Neural cell (in vitro differentiated cells): ENCODE measurements at regions not wholly inside any gene's neighbourhood (a gene's known extent, or its start where the extent isn't known, plus 50 kb on each side); places are given as distances from the start of the nearest gene placed in this dataset.

ENCODE experiments used
- H2AFZ ChIP-seq: fragments of 200-600, 300-800 bp; sonication (generic), shearing (Covaris generic); 2 replicates; pipeline ENCODE4 v1.6.0; 2014; ENCODE audit warnings: low read depth, mild to moderate bottlenecking, antibody characterized with exemption, low read length, moderate library complexity
- H3F3A ChIP-seq: fragments of 200-600 bp; shearing (Covaris generic); 2 replicates; pipeline ENCODE4 v1.6.1; 2016; ENCODE audit warnings: mild to moderate bottlenecking, moderate library complexity, mixed read lengths, antibody characterized with exemption, low read length; ENCODE audit not compliant: insufficient read depth, poor library complexity, severe bottlenecking
- H3K27ac ChIP-seq: fragments of 200-600, 300-800 bp; sonication (generic), shearing (Covaris generic); 2 replicates; pipeline ENCODE4 v1.5.1; 2014; ENCODE audit warnings: mild to moderate bottlenecking, low read length, moderate library complexity
- H3K27me3 ChIP-seq: fragments of 300-800, 200-600 bp; sonication (generic), shearing (Covaris generic); 2 replicates; pipeline ENCODE4 v1.6.0; 2014; ENCODE audit warnings: mild to moderate bottlenecking, low read depth, low read length, moderate library complexity; ENCODE audit not compliant: insufficient read depth
- H3K36me3 ChIP-seq: fragments of 300-800, 200-600 bp; sonication (generic), shearing (Covaris generic); 2 replicates; pipeline ENCODE4 v1.5.1; 2014; ENCODE audit warnings: mild to moderate bottlenecking, antibody characterized with exemption, low read length, moderate library complexity; ENCODE audit not compliant: insufficient read depth
- H3K4me2 ChIP-seq: fragments of 300-800, 200-600 bp; sonication (generic), shearing (Covaris generic); 2 replicates; pipeline ENCODE4 v1.6.0; 2014; ENCODE audit warnings: mild to moderate bottlenecking, low read length
- H3K4me3 ChIP-seq: fragments of 300-800, 200-600 bp; sonication (generic), shearing (Covaris generic); 2 replicates; pipeline ENCODE4 v1.5.1; 2014; ENCODE audit warnings: mild to moderate bottlenecking, low read length, moderate library complexity
- H3K79me2 ChIP-seq: fragments of 200-600 bp; shearing (Covaris generic); replicated peaks from 2 replicates; pipeline ENCODE4 v1.6.0; 2014; ENCODE audit warnings: mild to moderate bottlenecking, low read length, moderate library complexity; ENCODE audit not compliant: insufficient read depth
- H3K9ac ChIP-seq: fragments of 300-800, 200-600 bp; sonication (generic), shearing (Covaris generic); 2 replicates; pipeline ENCODE4 v1.6.1; 2016; ENCODE audit warnings: mild to moderate bottlenecking, low read length, mixed read lengths
- H3K9me2 ChIP-seq: fragments of 200-600 bp; shearing (Covaris generic); 2 replicates; pipeline ENCODE4 v1.6.1; 2016; ENCODE audit warnings: mild to moderate bottlenecking, low read length, mixed read lengths; ENCODE audit not compliant: insufficient read depth
- H3K9me3 ChIP-seq: fragments of 200-600, 300-800 bp; sonication (generic), shearing (Covaris generic); 2 replicates; pipeline ENCODE4 v1.6.1; 2016; ENCODE audit warnings: mild to moderate bottlenecking, mixed run types, low read length, moderate library complexity, mixed read lengths
- H4K20me1 ChIP-seq: fragments of 200-600 bp; shearing (Covaris generic); 2 replicates; pipeline ENCODE4 v1.6.1; 2016; ENCODE audit warnings: mild to moderate bottlenecking, mixed run types; ENCODE audit not compliant: insufficient read depth
- CTCF ChIP-seq: fragments of 450-650 bp; IDR thresholded peaks from 2 replicates; pipeline ENCODE4 v1.5.1; 2014; ENCODE audit warnings: antibody characterized with exemption, mild to moderate bottlenecking, moderate library complexity; ENCODE audit not compliant: poor library complexity, severe bottlenecking
- EP300 ChIP-seq: fragments of 450-650 bp; conservative IDR thresholded peaks from 2 replicates; pipeline ENCODE4 v1.6.1; 2014; ENCODE audit warnings: antibody characterized with exemption, mild to moderate bottlenecking, moderate library complexity; ENCODE audit not compliant: poor library complexity, severe bottlenecking
- EZH2 ChIP-seq: fragments of 200-600, 300-800 bp; shearing (Covaris generic), sonication (generic); IDR thresholded peaks from 2 replicates; pipeline ENCODE4 v1.6.1; 2014; ENCODE audit warnings: antibody characterized with exemption, low read length, borderline replicate concordance, mild to moderate bottlenecking; ENCODE audit not compliant: insufficient read depth, poor library complexity, severe bottlenecking
- MXI1 ChIP-seq: fragments of 450-650 bp; conservative IDR thresholded peaks from 2 replicates; pipeline ENCODE4 v1.6.1; 2014; ENCODE audit warnings: antibody characterized with exemption, mild to moderate bottlenecking; ENCODE audit not compliant: poor library complexity, severe bottlenecking
- POLR2AphosphoS5 ChIP-seq: IDR thresholded peaks from 2 replicates; pipeline ENCODE4 v1.6.1; 2012
- RAD21 ChIP-seq: fragments of 450-650 bp; conservative IDR thresholded peaks from 2 replicates; pipeline ENCODE4 v1.6.1; 2014; ENCODE audit warnings: antibody characterized with exemption, mild to moderate bottlenecking, moderate library complexity
- REST ChIP-seq: IDR thresholded peaks from 2 replicates; pipeline ENCODE4 v1.6.1; 2012; ENCODE audit warnings: borderline replicate concordance
- SMC3 ChIP-seq: fragments of 450-650 bp; conservative IDR thresholded peaks from 2 replicates; pipeline ENCODE4 v1.6.1; 2014; ENCODE audit warnings: antibody characterized with exemption, mild to moderate bottlenecking, moderate library complexity; ENCODE audit not compliant: poor library complexity
- TAF1 ChIP-seq: IDR thresholded peaks from 2 replicates; pipeline ENCODE4 v1.6.1; 2012; ENCODE audit warnings: low read depth

GRCh38 chr22:47449508-47450270, 687.2 kb downstream of the TBC1D22A start:
- no peak for TF ChIP-seq REST
- TF ChIP-seq EP300 = no peak
- TF ChIP-seq CTCF = no peak
- no peak for TF ChIP-seq POLR2AphosphoS5
- no peak for TF ChIP-seq SMC3
- no peak for TF ChIP-seq MXI1
- no peak for TF ChIP-seq RAD21
- no peak for TF ChIP-seq TAF1
- no peak for TF ChIP-seq EZH2
- Histone ChIP-seq H4K20me1 (no peaks in the 10 kb centered on the region), H3K4me2 (no peak overlapping the region), H3K4me3 (no peak overlapping the region), H3K9ac (no peak overlapping the region), H3F3A (no peaks in the 10 kb centered on the region), H3K36me3 (no peaks in the 10 kb centered on the region), H2AFZ (no peak overlapping the region), H3K9me3 (peaks cover 6% of the 10 kb centered on the region), H3K79me2 (no peaks in the 10 kb centered on the region), H3K27ac (no peak overlapping the region), H3K9me2 (no peaks in the 10 kb centered on the region), H3K27me3 (no peaks in the 10 kb centered on the region)

- no peaks in the 10 kb centered on the region for H3K36me3 ChIP-seq
- no peak overlapping the region for H3K4me2 ChIP-seq
- H3F3A ChIP-seq = no peaks in the 10 kb centered on the region
- no peak overlapping the region for H3K4me3 ChIP-seq
- no peak for TF ChIP-seq EP300
- TF ChIP-seq SMC3 = no peak
- no peak for TF ChIP-seq MXI1
- no peak for TF ChIP-seq REST
- TF ChIP-seq TAF1 = no peak
- no peak for TF ChIP-seq EZH2
- no peak for TF ChIP-seq RAD21
- TF ChIP-seq POLR2AphosphoS5 = no peak
- TF ChIP-seq CTCF = no peak
- H3K27ac ChIP-seq = no peak overlapping the region
- no peaks in the 10 kb centered on the region for H4K20me1 ChIP-seq
- H3K9me2 ChIP-seq = no peaks in the 10 kb centered on the region
- no peaks in the 10 kb centered on the region for H3K79me2 ChIP-seq
- H3K9me3 ChIP-seq = peaks cover 2% of the 10 kb centered on the region
- no peak overlapping the region for H2AFZ ChIP-seq
- no peaks in the 10 kb centered on the region for H3K27me3 ChIP-seq
- H3K9ac ChIP-seq = no peak overlapping the region
Observed at GRCh38 chr22:47448231-47449223, 686.1 kb downstream of the TBC1D22A start.
